CD4-positive, alpha-beta T cell (primary cell): ENCODE measurements at regions not wholly inside any gene's neighbourhood (a gene's known extent, or its start where the extent isn't known, plus 50 kb on each side); places are given as distances from the start of the nearest gene placed in this dataset.

Experiments
- ATAC-seq: fragments of 200-7000 bp; cut with Tn5 transposase; one replicate; pipeline ENCODE4 v1.10.0; 2022; ENCODE audit warnings: mild to moderate bottlenecking; ENCODE audit not compliant: poor library complexity
- CTCF ChIA-PET: fragments of 350-600 bp; sonication (Branson Sonifier 250); formaldehyde crosslinking; loops from one replicate; lab custom pipeline; 2021; ENCODE audit warnings: antibody characterized with exemption, inconsistent platforms; lab: Charles Lee
- POLR2A ChIA-PET: fragments of 350-600 bp; sonication (Branson Sonifier 250); formaldehyde crosslinking; loops from one replicate; lab custom pipeline; 2021; ENCODE audit warnings: antibody characterized with exemption, inconsistent platforms; lab: Charles Lee
- DNase-seq, 14 experiments: peaks; one replicate each; pipeline ENCODE4 v3.0.0-alpha.2; 2013 to 2020; ENCODE audit warnings: mixed read lengths in 2 of 14
- H3K27ac ChIP-seq, 2 donors: one replicate each; pipeline versions ENCODE4 v1.5.1 to v1.7.0; 2013; ENCODE audit warnings: low read length in 2 of 2, low read depth in 1 of 2, mild to moderate bottlenecking in 1 of 2
- H3K27me3 ChIP-seq, 2 experiments: 1 replicate in 1 of 2; 2 replicates in 1 of 2; pipeline versions ENCODE4 v1.6.1 to v1.7.0; 2013; ENCODE audit warnings: low read length in 2 of 2, control low read depth in 1 of 2, mild to moderate bottlenecking in 1 of 2, moderate library complexity in 1 of 2; ENCODE audit not compliant: insufficient read depth in 2 of 2, control insufficient read depth in 1 of 2
- H3K36me3 ChIP-seq: one replicate; pipeline ENCODE4 v1.6.1; 2013; ENCODE audit warnings: low read length, control low read depth; ENCODE audit not compliant: insufficient read depth
- H3K4me1 ChIP-seq: one replicate; pipeline ENCODE4 v1.6.1; 2013; ENCODE audit warnings: low read length, control low read depth; ENCODE audit not compliant: insufficient read depth
- H3K4me3 ChIP-seq: one replicate; pipeline ENCODE4 v1.5.1; 2013; ENCODE audit warnings: mild to moderate bottlenecking, low read length, moderate library complexity
- H3K9me3 ChIP-seq, 2 experiments: 1 replicate in 1 of 2; 2 replicates in 1 of 2; pipeline versions ENCODE4 v1.6.1 to v1.7.0; 2013; ENCODE audit warnings: low read length in 2 of 2, mild to moderate bottlenecking in 2 of 2, control low read depth in 1 of 2, moderate library complexity in 1 of 2; ENCODE audit not compliant: control insufficient read depth in 1 of 2, insufficient read depth in 1 of 2
- H3K27ac Mint-ChIP-seq: one replicate; pipeline ENCODE4 v1.8.0; 2020; ENCODE audit warnings: mixed read lengths
- H3K27me3 Mint-ChIP-seq: one replicate; pipeline ENCODE4 v1.8.0; 2021; ENCODE audit warnings: mixed read lengths
- H3K36me3 Mint-ChIP-seq: one replicate; pipeline ENCODE4 v1.8.0; 2021; ENCODE audit warnings: low read depth, mixed read lengths
- H3K4me1 Mint-ChIP-seq: one replicate; pipeline ENCODE4 v1.8.0; 2021; ENCODE audit warnings: low read depth, mixed read lengths
- H3K4me3 Mint-ChIP-seq: one replicate; pipeline ENCODE4 v1.8.0; 2020; ENCODE audit warnings: mild to moderate bottlenecking, mixed read lengths
- H3K9me3 Mint-ChIP-seq: one replicate; pipeline ENCODE4 v1.8.0; 2020; ENCODE audit warnings: mixed read lengths
- CTCF ChIP-seq: fragments of 200-600 bp; IDR thresholded peaks from one replicate; pipeline ENCODE4 v1.8.0; 2022; ENCODE audit warnings: antibody characterized with exemption, mild to moderate bottlenecking
- intact Hi-C, 2 experiments: fragments of 100-400 bp; cut with DNase I in 1 of 2; cut with micrococcal nuclease in 1 of 2; formaldehyde crosslinking; loops; one replicate each; pipeline versions ENCODE4 v1.15.1 to v1.9.0; 2023 to 2025; cut with DNase I, micrococcal nuclease

GRCh38 chr6:167738386-167738785 is 88.3 kb upstream of the AFDN start:
- Mint-ChIP-seq H3K36me3 (no peaks in the 10 kb centered on the region), H3K4me1 (no peaks in the 10 kb centered on the region), H3K9me3 (no peaks in the 10 kb centered on the region), H3K27ac (no peak overlapping the region), H3K27me3 (peaks cover 13% of the 10 kb centered on the region), H3K4me3 (no peak overlapping the region)
- H3K4me3 ChIP-seq: no peak overlapping the region
- peaks cover 0 to 6% of the 10 kb centered on the region in 2 experiments for H3K27me3 ChIP-seq
- ChIA-PET CTCF (no interaction called here), POLR2A (no interaction called here)
- no peak for TF ChIP-seq CTCF
- H3K9me3 ChIP-seq: peaks cover 0 to 8% of the 10 kb centered on the region in 2 experiments
- DNase-seq (no peak), ATAC-seq (no peak)
- intact Hi-C loops: no loop called here
- no peaks in the 10 kb centered on the region for H3K4me1 ChIP-seq
- H3K36me3 ChIP-seq: no peaks in the 10 kb centered on the region
- no peak overlapping the region for H3K27ac ChIP-seq

- H3K4me3 Mint-ChIP-seq: no peak overlapping the region
- no peak for DNase-seq
- H3K4me1 Mint-ChIP-seq: no peaks in the 10 kb centered on the region
- ChIA-PET POLR2A (no interaction called here), CTCF (no interaction called here)
- Histone ChIP-seq H3K9me3 (peaks cover 0 to under 1% of the 10 kb centered on the region in 2 experiments), H3K4me3 (no peak overlapping the region), H3K27ac (no peak overlapping the region), H3K36me3 (no peaks in the 10 kb centered on the region), H3K27me3 (peaks cover 4 to 6% of the 10 kb centered on the region in 2 experiments), H3K4me1 (no peaks in the 10 kb centered on the region)
- no peaks in the 10 kb centered on the region for H3K9me3 Mint-ChIP-seq
- ATAC-seq: no peak
- no peaks in the 10 kb centered on the region for H3K36me3 Mint-ChIP-seq
- intact Hi-C loops: no loop called here
- peaks cover 13% of the 10 kb centered on the region for H3K27me3 Mint-ChIP-seq
- no peak for TF ChIP-seq CTCF
- no peak overlapping the region for H3K27ac Mint-ChIP-seq
Observed at GRCh38 chr6:167739721-167740475, 86.8 kb upstream of the AFDN start.

GRCh38 chr6:167742719-167743303 is 83.9 kb upstream of the AFDN start:
- TF ChIP-seq CTCF: no peak
- ATAC-seq (no peak), DNase-seq (no peak)
- H3K27ac Mint-ChIP-seq: no peak overlapping the region
- Histone ChIP-seq H3K36me3 (no peaks in the 10 kb centered on the region), H3K4me1 (no peaks in the 10 kb centered on the region), H3K9me3 (no peaks in the 10 kb centered on the region), H3K27ac (no peak overlapping the region), H3K27me3 (peaks cover 2 to 4% of the 10 kb centered on the region in 2 experiments), H3K4me3 (no peak overlapping the region)
- POLR2A ChIA-PET: no interaction called here
- no peaks in the 10 kb centered on the region for H3K4me1 Mint-ChIP-seq
- CTCF ChIA-PET: no interaction called here
- H3K36me3 Mint-ChIP-seq: no peaks in the 10 kb centered on the region
- no peak overlapping the region for H3K4me3 Mint-ChIP-seq
- intact Hi-C loops: no loop called here
- peaks cover 15% of the 10 kb centered on the region for H3K27me3 Mint-ChIP-seq
- H3K9me3 Mint-ChIP-seq: no peaks in the 10 kb centered on the region
